ENCODE measurements at regions not wholly inside any gene's neighbourhood (a gene's known extent, or its start where the extent isn't known, plus 50 kb on each side); places are given as distances from the start of the nearest gene placed in this dataset.

DNA sequence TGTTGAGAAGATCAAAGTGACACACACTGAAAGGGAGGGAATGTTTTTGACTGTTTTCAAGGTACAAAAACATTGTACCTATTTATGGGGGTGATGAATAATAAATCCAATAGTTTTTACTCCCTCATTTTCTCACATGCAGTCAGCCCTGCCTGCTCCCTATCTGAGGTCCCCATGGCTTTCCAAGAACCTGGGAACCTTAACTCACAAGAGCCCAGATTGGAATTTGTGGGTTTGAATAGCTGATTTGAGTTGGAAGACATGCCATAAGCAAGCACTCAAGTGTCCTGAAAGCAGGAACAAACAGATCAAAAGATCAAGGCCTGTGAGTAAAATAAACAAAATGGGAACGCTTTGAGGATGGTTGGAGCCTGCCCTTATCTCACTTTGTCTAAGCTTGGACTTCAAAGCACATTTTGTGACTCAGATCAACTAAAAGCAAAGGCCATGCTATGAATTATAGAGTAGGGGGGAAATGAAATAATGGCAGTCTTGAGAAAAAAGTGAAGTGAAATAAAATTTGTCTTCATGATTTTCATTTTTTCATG, 136.6 kb downstream of the LYPLAL1 start:
- H3F3A ChIP-seq (ENCODE audit: low read depth) = no peaks in the 10 kb centered on the region
- no peaks in the 10 kb centered on the region for H3K4me1 ChIP-seq
- H3K4me3 ChIP-seq = no peak overlapping the region
- Mint-ChIP-seq H3K36me3 (peaks cover 5% of the 10 kb centered on the region), H3K27me3 (ENCODE audit: insufficient read depth, low read depth) (peaks cover 2% of the 10 kb centered on the region), H3K27ac (no peak overlapping the region), H3K9me3 (peaks cover 8% of the 10 kb centered on the region), H3K4me3 (no peak overlapping the region), H3K4me1 (no peaks in the 10 kb centered on the region)
- no peak overlapping the region for H2AFZ ChIP-seq (replicated peaks)
- no peaks in the 10 kb centered on the region for H4K20me1 ChIP-seq (ENCODE audit: low read depth)
- no peaks in the 10 kb centered on the region for H3K27me3 ChIP-seq
- no peaks in the 10 kb centered on the region for H3K9me3 ChIP-seq (ENCODE audit: low read depth)
- no peak for DNase-seq (ENCODE audit: low spot score)
- TF ChIP-seq EZH2 (IDR thresholded peaks at IDR 0.05) (no peak), EZH2phosphoT487 (IDR thresholded peaks at IDR 0.05) (no peak)
- TF ChIP-seq, protein P1, sequence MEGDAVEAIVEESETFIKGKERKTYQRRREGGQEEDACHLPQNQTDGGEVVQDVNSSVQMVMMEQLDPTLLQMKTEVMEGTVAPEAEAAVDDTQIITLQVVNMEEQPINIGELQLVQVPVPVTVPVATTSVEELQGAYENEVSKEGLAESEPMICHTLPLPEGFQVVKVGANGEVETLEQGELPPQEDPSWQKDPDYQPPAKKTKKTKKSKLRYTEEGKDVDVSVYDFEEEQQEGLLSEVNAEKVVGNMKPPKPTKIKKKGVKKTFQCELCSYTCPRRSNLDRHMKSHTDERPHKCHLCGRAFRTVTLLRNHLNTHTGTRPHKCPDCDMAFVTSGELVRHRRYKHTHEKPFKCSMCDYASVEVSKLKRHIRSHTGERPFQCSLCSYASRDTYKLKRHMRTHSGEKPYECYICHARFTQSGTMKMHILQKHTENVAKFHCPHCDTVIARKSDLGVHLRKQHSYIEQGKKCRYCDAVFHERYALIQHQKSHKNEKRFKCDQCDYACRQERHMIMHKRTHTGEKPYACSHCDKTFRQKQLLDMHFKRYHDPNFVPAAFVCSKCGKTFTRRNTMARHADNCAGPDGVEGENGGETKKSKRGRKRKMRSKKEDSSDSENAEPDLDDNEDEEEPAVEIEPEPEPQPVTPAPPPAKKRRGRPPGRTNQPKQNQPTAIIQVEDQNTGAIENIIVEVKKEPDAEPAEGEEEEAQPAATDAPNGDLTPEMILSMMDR (IDR thresholded peaks at IDR 0.05) = no peak
- H3K4me2 ChIP-seq = no peak overlapping the region
- H3K9ac ChIP-seq = no peak overlapping the region
- no peak overlapping the region for H3K27ac ChIP-seq
- H3K79me2 ChIP-seq (ENCODE audit: low read depth) = no peaks in the 10 kb centered on the region
- H3K36me3 ChIP-seq = no peaks in the 10 kb centered on the region

DNA sequence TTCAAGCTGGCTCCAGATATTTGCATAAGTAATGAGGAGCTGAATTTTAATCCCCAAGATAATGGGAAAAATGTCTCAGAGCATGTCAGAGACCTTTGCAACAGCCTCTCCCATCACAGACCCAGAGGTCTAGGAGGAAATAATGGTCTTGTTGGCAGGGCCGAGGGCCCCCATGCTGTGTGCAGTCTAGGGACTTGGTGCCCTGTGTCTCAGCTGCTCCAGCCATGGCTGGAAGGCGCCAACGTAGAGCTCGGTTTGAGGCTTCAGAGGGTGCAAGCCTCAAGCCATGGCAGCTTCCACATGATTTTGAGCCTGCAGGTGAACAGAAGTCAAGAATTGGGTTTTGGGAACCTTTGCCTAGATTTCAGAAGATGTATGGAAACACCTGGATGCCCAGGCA, 134.7 kb downstream of the LYPLAL1 start:
- H3K9ac ChIP-seq = no peak overlapping the region
- H3K36me3 ChIP-seq = no peaks in the 10 kb centered on the region
- H3K4me3 Mint-ChIP-seq = no peak overlapping the region
- H3K27me3 ChIP-seq = no peaks in the 10 kb centered on the region
- no peaks in the 10 kb centered on the region for H3K9me3 ChIP-seq (ENCODE audit: low read depth)
- no peaks in the 10 kb centered on the region for H3F3A ChIP-seq (ENCODE audit: low read depth)
- TF ChIP-seq, protein P1 (IDR thresholded peaks at IDR 0.05) = no peak
- TF ChIP-seq EZH2phosphoT487 (IDR thresholded peaks at IDR 0.05) (no peak), EZH2 (IDR thresholded peaks at IDR 0.05) (no peak)
- peaks cover 2% of the 10 kb centered on the region for H3K27me3 Mint-ChIP-seq (ENCODE audit: insufficient read depth, low read depth)
- no peak for DNase-seq (ENCODE audit: low spot score)
- H3K27ac ChIP-seq = no peak overlapping the region
- H3K79me2 ChIP-seq (ENCODE audit: low read depth) = no peaks in the 10 kb centered on the region
- peaks cover 5% of the 10 kb centered on the region for H3K9me3 Mint-ChIP-seq
- no peak overlapping the region for H2AFZ ChIP-seq (replicated peaks)
- no peak overlapping the region for H3K4me2 ChIP-seq
- H4K20me1 ChIP-seq (ENCODE audit: low read depth) = no peaks in the 10 kb centered on the region
- no peaks in the 10 kb centered on the region for H3K4me1 ChIP-seq
- H3K4me3 ChIP-seq = no peak overlapping the region
- no peaks in the 10 kb centered on the region for H3K4me1 Mint-ChIP-seq
- H3K27ac Mint-ChIP-seq = no peak overlapping the region
- H3K36me3 Mint-ChIP-seq = peaks cover 5% of the 10 kb centered on the region

DNA sequence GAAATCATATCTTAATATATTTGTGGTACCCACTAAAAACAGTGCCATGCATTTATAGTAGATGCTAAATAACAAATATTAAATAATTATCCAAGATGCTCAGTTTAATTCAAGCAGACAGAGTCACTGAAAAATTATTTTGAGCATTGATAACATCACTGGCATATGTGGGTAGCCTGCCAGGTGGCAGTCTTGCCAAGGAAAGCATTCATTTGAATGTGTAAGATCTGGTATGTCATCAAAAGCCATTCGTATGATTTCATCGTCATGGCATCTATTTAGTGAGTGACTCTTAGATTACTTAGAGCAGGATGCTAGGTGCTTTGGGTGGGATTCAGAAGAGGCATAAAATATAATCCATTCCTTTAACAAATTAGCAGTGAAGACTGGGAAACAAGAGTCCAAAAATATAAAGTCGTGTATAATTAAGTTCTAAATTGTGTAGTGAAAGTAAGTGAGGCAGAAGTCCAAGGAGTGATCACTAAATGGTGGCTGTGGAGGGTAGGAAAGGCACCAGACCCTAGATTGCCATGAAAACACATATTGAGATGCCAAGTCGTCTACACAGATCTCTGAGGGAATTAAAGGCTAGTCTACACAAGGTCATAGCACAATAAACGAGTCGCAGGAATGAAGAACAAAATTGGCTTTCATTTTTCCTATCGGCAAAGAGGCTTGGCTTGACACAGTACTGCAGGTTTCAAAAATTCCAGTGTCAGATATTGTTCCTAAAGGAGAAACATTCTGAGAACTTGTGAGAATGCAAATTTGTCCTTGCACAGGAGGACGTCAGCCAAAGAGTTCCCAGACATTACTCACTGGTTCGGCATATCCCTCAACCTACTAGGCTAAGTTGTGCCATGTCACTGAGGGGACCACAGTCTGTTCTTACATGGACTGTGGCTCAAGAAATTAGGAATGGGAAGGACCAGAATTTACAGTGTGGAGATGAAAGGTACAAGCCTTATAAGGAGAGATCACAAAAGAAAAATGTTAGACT, 130.8 kb downstream of the LYPLAL1 start:
- H3K9ac ChIP-seq = no peak overlapping the region
- no peaks in the 10 kb centered on the region for H3K27me3 ChIP-seq
- Mint-ChIP-seq H3K36me3 (peaks cover 3% of the 10 kb centered on the region), H3K4me1 (no peaks in the 10 kb centered on the region), H3K4me3 (no peak overlapping the region), H3K9me3 (peaks cover 5% of the 10 kb centered on the region), H3K27ac (no peak overlapping the region), H3K27me3 (ENCODE audit: insufficient read depth, low read depth) (no peaks in the 10 kb centered on the region)
- no peak for DNase-seq (ENCODE audit: low spot score)
- no peak overlapping the region for H3K4me3 ChIP-seq
- H3K4me1 ChIP-seq = no peaks in the 10 kb centered on the region
- H2AFZ ChIP-seq (replicated peaks) = no peak overlapping the region
- no peak overlapping the region for H3K27ac ChIP-seq
- no peaks in the 10 kb centered on the region for H4K20me1 ChIP-seq (ENCODE audit: low read depth)
- TF ChIP-seq EZH2phosphoT487 (IDR thresholded peaks at IDR 0.05) (no peak), EZH2 (IDR thresholded peaks at IDR 0.05) (no peak)
- TF ChIP-seq, protein P1 (IDR thresholded peaks at IDR 0.05) = no peak
- no peak overlapping the region for H3K4me2 ChIP-seq
- no peaks in the 10 kb centered on the region for H3F3A ChIP-seq (ENCODE audit: low read depth)
- H3K36me3 ChIP-seq = no peaks in the 10 kb centered on the region
- no peaks in the 10 kb centered on the region for H3K79me2 ChIP-seq (ENCODE audit: low read depth)
- H3K9me3 ChIP-seq (ENCODE audit: low read depth) = no peaks in the 10 kb centered on the region

All from neural progenitor cell (in vitro differentiated cells).